ENCODE measurements at regions not wholly inside any gene's neighbourhood (a gene's known extent, or its start where the extent isn't known, plus 50 kb on each side); places are given as distances from the start of the nearest gene placed in this dataset.
"Not testable (repeated sequence)": the region's sequence is repeated elsewhere in the genome, so short reads cannot be mapped to it uniquely, and the experiment has no call there.

GRCh38 chr4:66554826-66555225 lies 884.5 kb upstream of the EPHA5 start:
- DNase-seq (ENCODE audit: low spot score): no peak

GRCh38 chr4:66545301-66545700 lies 875.0 kb upstream of the EPHA5 start:
- DNase-seq (ENCODE audit: low spot score): not testable (repeated sequence)

GRCh38 chr4:66544281-66544680 lies 874.0 kb upstream of the EPHA5 start:
- DNase-seq (ENCODE audit: low spot score): no peak

- DNase-seq (ENCODE audit: low spot score): no peak
Observed at GRCh38 chr4:66539745-66540144, 869.5 kb upstream of the EPHA5 start.

GRCh38 chr4:66524781-66525180 lies 854.5 kb upstream of the EPHA5 start:
- DNase-seq (ENCODE audit: low spot score): no peak

GRCh38 chr4:66522244-66522643 lies 852.0 kb upstream of the EPHA5 start:
- DNase-seq (ENCODE audit: low spot score): no peak

- DNase-seq (ENCODE audit: low spot score): no peak
Observed at GRCh38 chr4:66516940-66517339, 846.7 kb upstream of the EPHA5 start.

- DNase-seq (ENCODE audit: low spot score): no peak
Observed at GRCh38 chr4:66506985-66507384, 836.7 kb upstream of the EPHA5 start.

GRCh38 chr4:66501997-66502396 lies 831.7 kb upstream of the EPHA5 start:
- DNase-seq (ENCODE audit: low spot score): no peak

GRCh38 chr4:66490729-66491128 lies 820.4 kb upstream of the EPHA5 start:
- DNase-seq (ENCODE audit: low spot score): no peak

- DNase-seq (ENCODE audit: low spot score): no peak
Observed at GRCh38 chr4:66489783-66490452, 819.6 kb upstream of the EPHA5 start.

- no peak for DNase-seq (ENCODE audit: low spot score)
Observed at GRCh38 chr4:66489370-66489769, 819.1 kb upstream of the EPHA5 start.

GRCh38 chr4:66486068-66486467 lies 815.8 kb upstream of the EPHA5 start:
- no peak for DNase-seq (ENCODE audit: low spot score)

GRCh38 chr4:66482186-66482585 lies 811.9 kb upstream of the EPHA5 start:
- DNase-seq (ENCODE audit: low spot score): no peak

- no peak for DNase-seq (ENCODE audit: low spot score)
Observed at GRCh38 chr4:66475596-66475995, 805.3 kb upstream of the EPHA5 start.

- no peak for DNase-seq (ENCODE audit: low spot score)
Observed at GRCh38 chr4:66465111-66465510, 794.8 kb upstream of the EPHA5 start.

GRCh38 chr4:66462890-66463289 lies 792.6 kb upstream of the EPHA5 start:
- not testable (repeated sequence) for DNase-seq (ENCODE audit: low spot score)

GRCh38 chr4:66451741-66452140 lies 781.5 kb upstream of the EPHA5 start:
- DNase-seq (ENCODE audit: low spot score): no peak

GRCh38 chr4:66443008-66443407 lies 772.7 kb upstream of the EPHA5 start:
- no peak for DNase-seq (ENCODE audit: low spot score)

GRCh38 chr4:66439508-66439907 lies 769.2 kb upstream of the EPHA5 start:
- DNase-seq (ENCODE audit: low spot score): no peak

- no peak for DNase-seq (ENCODE audit: low spot score)
Observed at GRCh38 chr4:66433706-66434105, 763.4 kb upstream of the EPHA5 start.

- no peak for DNase-seq (ENCODE audit: low spot score)
Observed at GRCh38 chr4:66430856-66431255, 760.6 kb upstream of the EPHA5 start.

GRCh38 chr4:66429276-66429675 lies 759.0 kb upstream of the EPHA5 start:
- DNase-seq (ENCODE audit: low spot score): no peak

GRCh38 chr4:66416425-66416824 lies 746.1 kb upstream of the EPHA5 start:
- no peak for DNase-seq (ENCODE audit: low spot score)

GRCh38 chr4:66404141-66404540 lies 733.9 kb upstream of the EPHA5 start:
- DNase-seq (ENCODE audit: low spot score): no peak

All from germinal center (tissue), 1 donor.